ENCODE measurements at regions not wholly inside any gene's neighbourhood (a gene's known extent, or its start where the extent isn't known, plus 50 kb on each side); places are given as distances from the start of the nearest gene placed in this dataset.
"Not testable (repeated sequence)": the region's sequence is repeated elsewhere in the genome, so short reads cannot be mapped to it uniquely, and the experiment has no call there.

DNA sequence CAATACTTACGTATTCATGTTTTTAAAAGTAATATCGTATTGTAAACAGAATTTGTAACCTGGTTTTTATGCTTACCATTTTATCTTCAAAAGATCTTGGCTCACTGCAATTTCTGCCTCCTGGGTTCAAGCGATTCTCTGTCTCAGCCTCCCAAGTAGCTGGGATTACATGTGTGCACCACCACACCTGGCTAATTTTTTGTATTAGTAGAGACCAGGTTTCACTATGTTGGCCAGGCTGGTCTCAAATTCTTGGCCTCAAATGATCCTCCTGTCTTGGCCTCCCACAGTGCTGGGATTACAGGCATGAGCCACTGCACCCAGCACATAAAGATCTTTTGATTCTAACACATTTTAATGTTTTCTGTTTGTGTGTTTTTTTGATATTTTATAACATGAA, 50.7 kb upstream of the DKK3 start:
- TF ChIP-seq ATF1, WIZ, SSRP1, RORA (CRISPR knock-in tag; IDR thresholded peaks at IDR 0.05): not testable (repeated sequence)
- TF ChIP-seq, protein P1, sequence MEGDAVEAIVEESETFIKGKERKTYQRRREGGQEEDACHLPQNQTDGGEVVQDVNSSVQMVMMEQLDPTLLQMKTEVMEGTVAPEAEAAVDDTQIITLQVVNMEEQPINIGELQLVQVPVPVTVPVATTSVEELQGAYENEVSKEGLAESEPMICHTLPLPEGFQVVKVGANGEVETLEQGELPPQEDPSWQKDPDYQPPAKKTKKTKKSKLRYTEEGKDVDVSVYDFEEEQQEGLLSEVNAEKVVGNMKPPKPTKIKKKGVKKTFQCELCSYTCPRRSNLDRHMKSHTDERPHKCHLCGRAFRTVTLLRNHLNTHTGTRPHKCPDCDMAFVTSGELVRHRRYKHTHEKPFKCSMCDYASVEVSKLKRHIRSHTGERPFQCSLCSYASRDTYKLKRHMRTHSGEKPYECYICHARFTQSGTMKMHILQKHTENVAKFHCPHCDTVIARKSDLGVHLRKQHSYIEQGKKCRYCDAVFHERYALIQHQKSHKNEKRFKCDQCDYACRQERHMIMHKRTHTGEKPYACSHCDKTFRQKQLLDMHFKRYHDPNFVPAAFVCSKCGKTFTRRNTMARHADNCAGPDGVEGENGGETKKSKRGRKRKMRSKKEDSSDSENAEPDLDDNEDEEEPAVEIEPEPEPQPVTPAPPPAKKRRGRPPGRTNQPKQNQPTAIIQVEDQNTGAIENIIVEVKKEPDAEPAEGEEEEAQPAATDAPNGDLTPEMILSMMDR (CRISPR knock-in tag; IDR thresholded peaks at IDR 0.05) = not testable (repeated sequence)

Measured in HepG2 (cell line).